ELR (cell line): ENCODE measurements at regions not wholly inside any gene's neighbourhood (a gene's known extent, or its start where the extent isn't known, plus 50 kb on each side); places are given as distances from the start of the nearest gene placed in this dataset.

ENCODE experiments used
- DNase-seq: peaks from one replicate; pipeline ENCODE4 v3.0.0-alpha.2; 2015; ENCODE audit warnings: low read depth

DNA sequence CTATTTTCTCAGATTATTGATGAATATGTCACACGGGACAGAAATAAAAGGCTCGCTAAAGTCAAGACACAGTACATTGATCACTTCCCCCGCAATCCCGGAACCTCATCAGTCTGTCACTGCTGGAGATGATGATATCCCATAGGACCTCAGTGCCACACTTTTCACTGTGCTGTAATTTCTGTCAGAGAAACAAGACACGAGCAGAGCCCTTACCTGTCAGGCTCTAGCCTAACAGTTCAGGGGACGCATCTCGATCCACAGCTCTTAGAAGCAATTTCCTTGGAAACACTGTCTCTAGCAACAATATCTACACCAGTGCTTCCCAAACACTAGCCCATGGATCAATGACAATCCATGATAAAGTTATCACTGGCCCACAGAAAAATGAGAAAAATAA lies 140.0 kb downstream of the GRIN2B start:
- DNase-seq: no peak

DNA sequence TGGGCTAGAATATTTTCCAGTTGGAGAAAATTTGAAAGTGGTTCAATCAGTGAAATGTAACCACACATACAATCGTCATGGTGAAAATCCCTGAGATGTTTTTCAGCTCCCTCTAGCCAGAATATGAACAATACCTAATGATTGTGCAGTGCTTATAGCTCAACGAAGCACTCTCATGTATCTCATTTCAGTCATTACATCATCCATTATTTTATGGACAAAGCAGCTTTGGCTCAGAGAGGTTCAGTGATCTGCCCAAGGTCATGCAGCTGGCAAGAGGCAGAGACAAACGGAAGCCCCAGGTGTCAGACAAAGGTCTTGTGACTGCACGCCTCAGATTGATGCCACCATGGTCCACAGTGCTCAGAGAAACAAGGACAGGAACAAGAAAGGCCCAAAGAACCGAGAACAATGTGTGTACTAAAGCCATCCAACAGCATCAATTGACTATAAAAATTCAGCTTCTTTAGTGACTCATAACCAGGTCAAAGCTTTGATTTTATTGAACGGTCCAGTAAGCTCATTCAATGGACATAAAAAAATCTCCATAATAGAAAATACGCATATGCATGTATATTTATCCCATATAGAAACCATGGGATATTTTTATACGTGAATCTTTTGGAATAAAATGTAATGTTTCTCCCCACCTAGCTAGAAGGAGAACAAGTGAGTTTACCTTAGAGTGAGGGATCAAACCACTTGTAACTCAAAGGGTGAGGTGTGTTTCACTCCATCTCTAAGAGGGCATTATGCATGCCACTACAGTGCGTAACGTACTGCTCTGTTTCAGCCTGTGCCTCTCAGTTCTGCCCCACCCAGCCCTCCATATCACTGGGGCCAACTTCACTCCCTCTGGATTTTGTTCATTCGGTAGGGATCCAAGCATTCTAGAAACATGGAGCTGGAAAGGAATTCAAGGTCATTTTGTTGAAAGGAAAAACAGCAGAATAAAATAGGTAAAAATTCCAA lies 141.8 kb downstream of the GRIN2B start:
- no peak for DNase-seq

DNA sequence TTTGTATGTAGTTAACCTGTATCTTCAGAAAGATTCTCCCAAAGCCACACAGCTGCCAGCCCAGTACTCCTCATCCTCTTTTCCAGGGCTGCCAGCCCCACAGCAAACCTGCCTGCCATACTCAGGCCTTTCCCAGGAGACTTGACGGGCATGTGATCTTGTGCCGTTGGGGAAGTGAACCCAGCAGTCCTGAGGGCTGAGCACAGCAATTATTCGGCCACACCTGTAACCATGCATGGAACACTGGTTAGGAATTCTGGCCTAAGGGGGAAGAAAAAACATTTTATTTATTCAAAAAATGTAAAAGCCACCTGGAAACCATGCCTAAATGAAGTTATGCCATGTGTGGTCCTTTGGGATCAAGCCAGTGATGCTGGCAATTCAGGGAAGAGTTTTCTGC lies 145.3 kb downstream of the GRIN2B start:
- DNase-seq: no peak

DNA sequence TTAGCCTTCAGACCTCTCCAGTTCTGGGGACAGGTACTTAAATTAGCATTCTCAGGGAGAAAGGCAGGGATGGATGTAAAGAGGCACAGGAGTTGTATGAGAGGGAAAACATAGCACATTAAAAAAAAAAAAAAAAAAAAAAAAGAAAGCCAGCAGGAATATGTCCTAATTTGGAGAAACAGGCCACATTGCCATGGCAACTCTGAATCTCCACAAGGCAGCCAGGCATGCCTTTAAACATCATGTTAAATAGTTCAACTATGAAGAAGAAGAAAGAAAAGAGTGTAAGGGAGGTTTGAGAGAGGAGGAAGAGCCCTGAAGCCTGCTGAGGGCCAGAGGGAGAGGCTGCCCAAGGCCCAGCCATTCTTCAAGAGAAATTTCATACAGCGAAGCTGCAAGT lies 145.8 kb downstream of the GRIN2B start:
- DNase-seq: no peak

DNA sequence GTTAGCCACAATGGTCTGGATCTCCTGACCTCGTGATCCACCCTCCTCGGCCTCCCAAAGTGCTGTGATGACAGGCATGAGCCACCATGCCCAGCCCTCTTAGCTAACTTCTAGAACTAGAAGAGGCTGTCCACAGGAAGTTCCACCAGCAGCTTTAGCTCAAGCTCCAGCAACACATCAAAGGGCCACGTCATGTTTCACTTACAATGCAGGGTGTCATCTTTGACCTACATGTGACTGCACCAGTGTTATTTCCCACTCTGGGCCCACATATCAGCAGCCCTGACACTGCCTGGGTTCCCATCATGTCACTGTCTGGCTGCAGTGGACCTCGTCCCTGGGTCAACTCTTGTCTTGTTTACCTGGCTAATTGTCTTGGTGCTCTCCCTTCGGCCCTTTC lies 147.2 kb downstream of the GRIN2B start:
- DNase-seq: no peak

DNA sequence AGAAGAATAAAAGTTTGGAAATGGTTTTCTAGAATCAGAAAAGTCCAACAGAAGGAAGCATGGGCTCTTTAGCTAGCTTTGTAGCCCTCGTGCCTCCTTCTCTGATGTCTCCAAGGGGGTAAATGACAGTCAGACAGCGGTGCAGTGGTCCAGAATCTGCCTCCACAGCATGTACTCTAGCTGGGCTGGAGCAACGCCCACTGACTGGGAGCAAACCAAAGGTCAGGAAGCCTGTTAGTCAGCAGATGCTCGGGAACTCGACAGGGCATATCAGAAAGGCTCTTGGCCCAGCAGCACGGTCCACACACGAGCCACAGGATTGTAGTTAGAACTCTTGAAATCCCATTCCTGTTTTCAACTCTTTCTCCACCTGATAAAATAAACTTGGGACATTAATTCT lies 164.3 kb downstream of the GRIN2B start:
- no peak for DNase-seq

DNA sequence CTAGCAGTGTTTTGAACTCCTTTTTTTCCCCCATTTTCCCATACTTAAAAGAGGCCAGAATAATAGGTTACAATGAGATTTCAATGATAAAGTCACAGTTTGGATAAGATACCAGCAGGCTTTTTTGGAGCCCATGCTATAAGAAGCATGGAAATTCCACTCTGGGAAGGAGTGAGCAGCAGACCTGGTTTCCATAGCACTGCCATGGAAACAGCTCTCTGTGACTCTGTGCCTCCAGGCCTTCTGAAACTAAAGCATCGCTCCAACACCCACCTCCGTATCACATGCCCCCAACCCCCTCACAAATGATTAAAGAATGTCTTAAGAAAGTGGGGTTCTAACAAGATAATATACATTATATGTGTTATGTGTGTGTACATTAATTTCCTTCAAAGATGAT lies 165.0 kb downstream of the GRIN2B start:
- DNase-seq: no peak

DNA sequence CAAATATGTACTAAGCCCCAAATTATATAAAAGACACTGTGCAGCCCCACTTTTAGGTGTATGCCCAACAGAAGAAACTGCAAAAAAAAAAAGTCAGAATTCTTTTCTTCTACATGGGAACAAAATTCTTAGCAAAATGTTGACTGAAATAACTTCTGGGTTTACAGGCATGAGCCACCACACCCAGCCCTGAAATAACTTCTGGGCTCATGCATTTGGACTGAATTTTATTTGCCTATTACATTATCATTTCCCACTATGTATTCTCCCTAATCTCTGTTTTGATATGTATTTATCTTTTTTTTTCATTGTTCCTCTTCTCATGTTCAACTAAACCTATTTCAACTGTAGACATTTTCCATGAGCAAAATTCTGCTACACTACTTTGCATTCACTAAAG lies 169.2 kb downstream of the GRIN2B start:
- no peak for DNase-seq

DNA sequence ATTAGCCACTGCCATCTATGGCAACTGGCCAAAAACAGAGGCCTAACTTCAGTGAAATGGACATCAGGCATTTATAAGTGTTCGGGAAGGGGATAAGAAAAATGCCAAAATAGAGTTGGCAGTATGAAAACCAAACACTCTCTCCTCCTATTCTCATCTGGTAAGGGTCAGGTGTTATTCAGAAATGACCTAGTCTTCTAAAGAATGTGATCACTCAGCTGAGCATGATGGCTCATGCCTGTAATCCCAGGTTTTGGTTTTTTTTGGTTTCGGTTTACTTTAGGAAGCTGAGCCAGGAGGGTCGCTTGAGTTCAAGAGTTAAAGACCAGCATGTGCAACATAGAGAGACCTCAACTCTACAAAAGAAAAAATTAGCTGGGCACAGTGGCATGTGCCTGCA lies 170.3 kb downstream of the GRIN2B start:
- no peak for DNase-seq

DNA sequence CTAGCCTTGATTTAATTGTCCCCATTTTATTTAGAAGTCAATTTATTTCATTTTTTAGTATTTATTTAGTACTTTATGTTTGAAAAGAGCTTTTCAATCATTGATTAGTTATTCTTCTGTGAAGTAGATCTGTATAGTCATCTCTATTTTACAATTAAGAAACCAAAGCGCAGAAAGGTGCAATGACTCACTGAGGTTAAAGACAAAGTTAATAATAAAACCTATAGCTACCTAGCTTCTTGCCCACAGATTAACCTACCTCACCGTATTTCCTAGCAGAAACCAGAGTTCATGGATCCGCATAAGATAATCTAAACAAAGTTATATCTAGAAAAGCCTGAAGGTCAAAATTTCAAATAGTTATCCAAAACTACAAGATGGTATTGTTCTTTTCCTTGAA lies 176.4 kb downstream of the GRIN2B start:
- DNase-seq: no peak

DNA sequence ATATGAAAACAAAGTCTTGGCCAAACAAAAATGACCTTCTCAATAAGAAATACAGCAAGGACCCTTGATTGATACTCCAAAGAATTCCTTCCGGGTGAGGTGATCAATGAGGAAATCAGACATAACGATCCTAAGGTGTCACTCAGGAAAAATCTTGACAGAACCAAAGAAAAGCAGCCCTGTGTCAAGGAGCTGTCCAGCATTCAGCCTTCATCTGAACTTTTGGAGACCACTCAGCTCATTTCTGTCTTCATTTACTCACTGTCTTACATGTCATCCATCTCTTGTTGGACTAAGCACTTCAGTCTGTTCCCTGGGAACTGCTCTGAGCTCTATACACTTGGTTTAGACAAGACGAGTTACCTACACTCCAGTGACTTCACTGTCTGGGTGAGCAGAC lies 179.9 kb downstream of the GRIN2B start:
- no peak for DNase-seq

DNA sequence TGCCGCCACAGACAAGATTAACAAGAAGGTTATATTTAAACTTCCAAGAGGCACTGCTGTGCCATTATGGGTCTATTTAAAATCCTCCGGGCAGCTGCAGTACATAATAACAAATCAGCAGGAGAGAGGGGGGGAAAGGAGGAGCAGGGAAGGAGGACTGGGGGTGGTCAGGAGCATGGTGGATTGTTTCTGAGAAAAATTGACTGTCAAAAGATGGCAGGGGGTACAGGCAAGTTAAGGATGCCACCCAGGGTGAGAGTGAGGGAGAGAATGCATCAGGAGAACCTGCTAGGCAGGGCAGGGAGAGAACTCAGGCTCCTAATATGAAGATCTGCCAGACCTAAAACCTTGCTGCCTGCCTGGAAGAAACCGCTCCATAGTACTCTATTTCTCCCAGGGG lies 181.8 kb downstream of the GRIN2B start:
- no peak for DNase-seq

DNA sequence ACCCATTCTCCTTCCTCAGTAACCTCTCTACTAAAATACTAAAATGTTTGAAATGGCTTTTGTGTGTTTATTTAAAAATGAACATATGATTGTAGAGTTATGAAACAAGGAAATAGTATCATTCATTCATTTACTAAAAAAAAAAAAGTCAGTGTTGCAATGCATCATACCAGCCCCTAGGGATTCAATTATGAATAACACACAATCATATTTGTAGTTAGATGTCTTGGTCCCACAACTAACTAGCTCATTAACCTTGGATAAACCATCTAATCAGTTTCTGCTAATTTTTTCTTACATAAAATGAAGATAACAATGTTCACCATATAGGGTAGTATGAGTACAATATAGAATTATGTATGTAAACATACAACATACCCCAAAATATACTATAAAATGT lies 183.2 kb downstream of the GRIN2B start:
- no peak for DNase-seq

DNA sequence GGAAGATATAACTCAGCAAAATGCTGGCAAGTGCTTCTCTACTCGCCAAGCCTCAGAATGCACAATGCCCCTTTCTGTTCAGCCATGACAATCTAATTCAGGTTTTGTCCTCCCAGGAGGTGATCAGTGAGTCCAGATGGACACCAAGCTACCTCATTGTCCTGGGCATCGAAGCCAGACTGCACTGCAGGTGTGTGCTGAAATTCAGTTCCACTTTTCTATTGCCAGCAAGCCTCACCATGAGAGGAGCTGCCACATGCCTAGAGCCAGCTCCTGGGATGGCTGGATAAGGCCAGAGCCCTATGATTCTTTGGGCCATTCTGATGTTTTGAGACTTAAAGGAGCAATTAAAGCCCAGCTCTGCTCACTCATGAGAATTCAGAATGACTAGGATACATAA lies 186.7 kb downstream of the GRIN2B start:
- DNase-seq: no peak

DNA sequence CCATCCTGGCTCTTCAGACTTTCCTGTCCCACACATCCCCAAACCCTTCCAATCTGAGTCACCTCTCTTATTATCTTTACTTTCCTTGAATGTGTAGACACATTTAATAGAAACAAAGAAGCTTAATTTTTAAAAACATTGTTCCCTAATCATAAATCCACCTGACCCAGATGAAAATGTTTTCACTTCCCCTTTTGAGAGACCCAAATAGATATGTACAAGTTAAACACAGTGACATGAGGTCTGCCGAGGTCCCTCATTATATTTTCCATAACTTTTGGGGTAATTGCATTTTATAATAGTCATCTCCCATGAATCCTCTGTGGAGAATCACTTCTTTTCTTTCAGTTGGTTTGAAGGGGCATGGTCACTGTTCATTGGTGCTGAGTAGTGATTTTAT lies 191.1 kb downstream of the GRIN2B start:
- no peak for DNase-seq

DNA sequence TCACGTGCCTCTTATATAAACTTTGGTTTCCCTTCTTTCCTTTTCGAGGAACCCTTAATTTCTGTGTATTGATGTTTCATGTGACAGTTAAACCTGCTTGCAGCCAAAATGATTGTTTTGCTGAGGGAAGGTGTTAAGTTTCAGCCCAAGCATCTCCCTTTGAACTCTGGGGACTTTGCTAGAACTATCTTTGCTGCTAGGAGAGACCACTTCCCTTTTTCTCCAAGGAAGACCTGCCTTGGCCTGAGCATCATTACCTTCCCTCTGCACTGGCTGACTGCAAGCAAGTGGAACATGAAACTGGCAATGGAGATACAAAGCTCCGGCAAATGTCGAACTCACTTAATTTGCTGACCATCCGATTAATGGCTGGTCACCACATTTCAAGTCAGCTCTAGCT lies 192.8 kb downstream of the GRIN2B start:
- no peak for DNase-seq

DNA sequence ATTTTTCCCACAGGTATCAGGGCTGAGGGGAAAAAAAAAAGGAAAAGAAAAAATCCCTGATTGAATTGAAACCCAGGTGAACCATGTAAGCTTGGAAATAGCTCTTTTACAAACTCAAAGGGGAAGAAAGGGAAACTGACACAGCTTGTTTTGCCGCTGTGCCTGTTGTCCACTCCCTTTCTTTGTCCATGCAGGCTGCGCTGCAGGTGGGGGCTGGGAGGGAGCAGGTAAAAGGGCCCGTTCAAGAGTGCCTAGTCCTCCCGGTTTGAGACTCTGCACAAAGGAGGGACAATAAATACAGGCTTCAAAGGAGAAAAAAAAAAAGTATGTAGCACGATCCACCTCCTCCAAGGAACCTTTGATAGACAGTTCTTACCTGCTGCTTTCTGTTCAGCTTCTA lies 194.8 kb downstream of the GRIN2B start:
- no peak for DNase-seq

DNA sequence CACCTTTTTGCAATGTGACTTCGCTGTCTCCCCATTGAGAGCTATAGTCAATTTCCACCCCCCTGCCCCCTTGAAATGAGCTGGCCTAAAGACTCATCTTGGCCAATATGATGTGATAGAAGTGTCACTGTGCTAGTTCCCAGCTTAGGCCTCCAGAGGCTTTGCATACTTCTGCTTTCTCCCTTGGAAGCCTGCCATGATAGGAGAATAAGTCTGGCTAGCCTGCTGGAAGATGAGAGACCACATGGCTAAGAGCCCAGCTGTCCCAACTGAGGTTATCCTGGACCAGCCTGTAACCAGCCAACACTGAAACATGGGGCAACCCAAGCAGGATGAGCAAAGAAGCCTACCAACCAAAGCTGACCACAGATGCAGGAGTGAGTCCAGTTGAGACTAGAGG lies 196.9 kb downstream of the GRIN2B start:
- DNase-seq: no peak

DNA sequence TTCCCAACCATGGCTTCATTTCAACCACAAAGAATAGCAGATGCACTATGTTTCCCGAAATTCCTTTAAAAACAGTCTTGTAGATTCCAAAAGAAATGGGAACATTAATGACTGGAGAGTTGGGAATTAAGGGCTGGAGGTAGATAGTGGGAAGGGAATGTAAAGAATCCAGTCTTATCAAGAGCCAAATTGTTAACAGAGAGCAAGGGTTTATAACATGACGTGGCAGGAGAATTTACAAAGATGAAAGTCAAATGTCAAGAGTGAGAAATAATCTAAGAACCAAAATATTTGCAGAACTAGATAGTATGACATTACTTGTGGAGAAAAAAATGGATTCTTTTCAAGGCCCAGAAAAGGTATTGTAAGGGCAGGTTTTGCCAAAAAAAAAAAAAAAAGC lies 200.9 kb downstream of the GRIN2B start:
- DNase-seq: no peak

DNA sequence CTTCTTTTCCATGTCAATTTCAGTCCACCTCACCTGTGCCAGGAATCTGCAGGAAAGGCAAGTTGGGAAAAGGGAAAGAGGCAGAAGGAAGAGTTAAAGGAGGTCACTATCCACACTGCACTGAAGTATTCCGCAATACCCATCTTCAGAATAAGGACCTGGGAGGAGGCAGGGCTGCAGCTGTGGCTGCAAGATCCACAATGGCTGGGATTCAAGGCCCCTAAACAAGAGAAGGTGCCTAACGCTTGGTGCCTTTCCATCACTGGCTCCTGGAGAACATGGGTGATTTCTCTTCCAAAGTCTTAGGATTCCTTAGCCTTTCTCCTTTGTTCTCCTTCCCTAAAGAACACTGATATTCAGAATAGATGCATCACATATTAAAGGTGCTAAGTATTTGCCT lies 204.0 kb downstream of the GRIN2B start:
- DNase-seq: no peak

DNA sequence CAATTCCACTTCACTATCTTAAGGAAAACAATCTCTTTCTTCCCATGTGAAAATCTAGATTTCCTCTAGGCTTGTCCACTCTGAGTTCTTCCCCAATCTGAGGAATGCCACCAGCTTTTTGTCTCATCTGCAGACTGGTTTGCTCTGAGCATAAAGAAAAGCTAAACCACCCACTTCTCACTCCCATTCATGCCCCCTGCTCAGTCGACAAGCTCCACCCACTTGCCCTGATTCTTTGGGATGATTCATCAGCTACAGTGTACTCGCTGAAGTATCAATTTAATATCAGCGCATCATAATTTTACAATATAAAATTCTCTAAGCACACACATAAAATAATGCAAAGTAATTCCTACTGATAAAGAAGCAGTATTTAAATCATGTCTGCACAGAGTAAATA lies 209.1 kb downstream of the GRIN2B start:
- DNase-seq: no peak

DNA sequence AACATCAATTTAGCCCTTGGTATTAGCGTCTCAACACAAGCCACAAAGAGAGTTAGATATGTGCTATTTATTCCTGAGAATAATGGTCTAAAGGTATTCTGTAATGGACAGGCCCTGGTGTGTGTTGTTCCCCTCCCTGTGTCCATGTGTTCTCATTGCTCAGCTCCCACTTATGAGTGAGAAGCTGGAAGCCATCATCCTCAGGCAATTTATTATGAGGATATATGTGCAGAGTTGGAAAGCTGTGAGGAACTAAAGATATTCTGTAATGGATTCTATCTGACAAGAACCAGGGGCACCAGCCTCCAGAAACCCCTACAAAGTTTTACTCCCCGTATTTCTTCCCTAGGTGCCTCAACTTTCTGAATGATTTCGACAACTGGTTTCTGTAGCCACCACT lies 210.8 kb downstream of the GRIN2B start:
- no peak for DNase-seq

DNA sequence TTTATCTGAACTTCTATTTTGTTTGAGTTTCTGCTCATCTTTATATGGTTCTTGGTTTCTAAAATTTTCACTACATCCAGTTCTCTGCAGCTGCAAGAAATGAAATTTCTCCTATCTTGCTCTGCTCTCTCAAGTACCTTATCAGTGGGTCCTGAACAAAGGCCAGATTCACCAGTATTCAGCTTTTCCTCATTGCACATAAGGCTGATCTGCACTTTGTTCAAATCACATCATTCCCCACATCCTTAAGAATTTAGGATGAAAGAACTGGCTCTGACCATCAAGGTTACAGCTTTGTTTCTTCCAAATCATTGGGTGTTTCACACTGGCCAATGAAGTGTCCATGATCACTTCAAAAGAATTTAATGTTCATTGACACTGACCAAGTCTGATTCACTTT lies 211.4 kb downstream of the GRIN2B start:
- no peak for DNase-seq

DNA sequence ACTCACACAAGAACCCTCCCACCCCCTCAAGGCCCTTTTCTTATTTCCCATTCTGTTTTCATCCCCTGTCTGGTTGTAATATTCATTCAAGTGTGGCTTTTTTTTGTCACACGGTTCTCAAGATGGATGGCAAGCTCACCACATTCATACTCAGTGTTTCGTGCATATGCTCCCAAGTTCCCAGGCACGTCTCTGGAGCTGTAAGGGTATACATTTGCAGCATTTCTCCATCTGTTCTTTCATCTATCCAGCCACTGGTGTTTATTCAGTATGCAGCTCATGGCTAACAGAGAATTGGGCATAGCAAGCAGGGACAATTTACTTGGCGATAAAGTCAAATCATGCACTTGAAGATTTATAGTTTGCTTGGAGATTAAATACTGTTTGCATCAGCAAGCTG lies 212.1 kb downstream of the GRIN2B start:
- no peak for DNase-seq
